SK-N-SH treated with all-trans-retinoic acid at 6 μM for 48 hours (cell line): ENCODE measurements at regions not wholly inside any gene's neighbourhood (a gene's known extent, or its start where the extent isn't known, plus 50 kb on each side); places are given as distances from the start of the nearest gene placed in this dataset.
"Not testable (repeated sequence)": the region's sequence is repeated elsewhere in the genome, so short reads cannot be mapped to it uniquely, and the experiment has no call there.

Experiments
- ATAC-seq: fragments of 200-7000 bp; cut with Tn5 transposase; 3 replicates; pipeline ENCODE4 v1.9.1; 2020; ENCODE audit warnings: mild to moderate bottlenecking, moderate library complexity
- ARNTL ChIP-seq: fragments of 450-650 bp; formaldehyde crosslinking; IDR thresholded peaks from 2 replicates; pipeline ENCODE4 v1.5.0; 2020; ENCODE audit warnings: low read depth, mild to moderate bottlenecking, moderate library complexity, borderline replicate concordance
- BACH2 ChIP-seq: fragments of 250-450 bp; sonication (Bioruptor Pico); IDR thresholded peaks from 2 replicates; pipeline ENCODE4 v1.9.0; 2021; ENCODE audit warnings: mild to moderate bottlenecking, borderline replicate concordance
- CSDC2 ChIP-seq: fragments of 250-450 bp; sonication (Bioruptor Pico); IDR thresholded peaks from 2 replicates; pipeline ENCODE4 v1.5.0; 2020; ENCODE audit warnings: mild to moderate bottlenecking, moderate library complexity
- ESRRG ChIP-seq: fragments of 250-450 bp; sonication (Bioruptor Pico); IDR thresholded peaks from 2 replicates; pipeline ENCODE4 v1.6.1; 2021; ENCODE audit warnings: mild to moderate bottlenecking
- GLIS3 ChIP-seq: fragments of 250-450 bp; sonication (Bioruptor Pico); IDR thresholded peaks from 2 replicates; pipeline ENCODE4 v1.5.0; 2020; ENCODE audit warnings: mild to moderate bottlenecking, moderate library complexity
- ISL1 ChIP-seq: fragments of 250-450 bp; sonication (Bioruptor Pico); IDR thresholded peaks from 2 replicates; pipeline ENCODE4 v2.1.2; 2022; ENCODE audit warnings: mild to moderate bottlenecking, moderate library complexity
- OSR1 ChIP-seq: fragments of 250-450 bp; sonication (Bioruptor Pico); IDR thresholded peaks from 2 replicates; pipeline ENCODE4 v1.8.0; 2022; ENCODE audit warnings: moderate library complexity, mild to moderate bottlenecking, inconsistent platforms
- PPARA ChIP-seq: fragments of 250-450 bp; sonication (Bioruptor Pico); IDR thresholded peaks from 2 replicates; pipeline ENCODE4 v1.5.0; 2020; ENCODE audit warnings: mild to moderate bottlenecking, borderline replicate concordance
- RARB ChIP-seq: fragments of 250-450 bp; sonication (Bioruptor Pico); IDR thresholded peaks from 2 replicates; pipeline ENCODE4 v1.8.0; 2021; ENCODE audit warnings: mild to moderate bottlenecking, moderate library complexity
- SNAI2 ChIP-seq: fragments of 250-450 bp; sonication (Bioruptor Pico); IDR thresholded peaks from 2 replicates; pipeline ENCODE4 v1.5.0; 2020; ENCODE audit warnings: mild to moderate bottlenecking, moderate library complexity
- TCF4 ChIP-seq: fragments of 250-450 bp; sonication (Bioruptor Pico); IDR thresholded peaks from 2 replicates; pipeline ENCODE4 v1.8.0; 2021; ENCODE audit warnings: mild to moderate bottlenecking, moderate library complexity, borderline replicate concordance
- TOX ChIP-seq: fragments of 250-450 bp; sonication (Bioruptor Pico); IDR thresholded peaks from 2 replicates; pipeline ENCODE4 v1.8.0; 2021; ENCODE audit warnings: mild to moderate bottlenecking, moderate library complexity, borderline replicate concordance
- ZC3H10 ChIP-seq: fragments of 250-450 bp; sonication (Bioruptor Pico); IDR thresholded peaks from 2 replicates; pipeline ENCODE4 v1.5.1; 2021; ENCODE audit warnings: mild to moderate bottlenecking, moderate library complexity
- ZFP3 ChIP-seq: fragments of 250-450 bp; sonication (Bioruptor Pico); IDR thresholded peaks from 2 replicates; pipeline ENCODE4 v1.5.0; 2020; ENCODE audit warnings: mild to moderate bottlenecking, moderate library complexity
- ZNF565 ChIP-seq: fragments of 450-650 bp; formaldehyde crosslinking; conservative IDR thresholded peaks from 2 replicates; pipeline ENCODE4 v1.5.0; 2020; ENCODE audit warnings: low read depth, mild to moderate bottlenecking, moderate library complexity
- ZNF8 ChIP-seq: fragments of 450-650 bp; formaldehyde crosslinking; IDR thresholded peaks from 2 replicates; pipeline ENCODE4 v1.5.0; 2020; ENCODE audit warnings: mild to moderate bottlenecking, moderate library complexity
- TF ChIP-seq, protein P1 (sequence below): fragments of 250-450 bp; sonication (Bioruptor Pico); IDR thresholded peaks from 2 replicates; pipeline ENCODE4 v1.8.0; 2021; ENCODE audit warnings: low read depth, mild to moderate bottlenecking, moderate library complexity, borderline replicate concordance
- TF ChIP-seq, protein P2 (sequence below): fragments of 250-450 bp; sonication (Bioruptor Pico); IDR thresholded peaks from 2 replicates; pipeline ENCODE4 v1.8.0; 2020; ENCODE audit warnings: mild to moderate bottlenecking, moderate library complexity, borderline replicate concordance
- TF ChIP-seq, protein P3 (sequence below): fragments of 250-450 bp; sonication (Bioruptor Pico); IDR thresholded peaks from 2 replicates; pipeline ENCODE4 v1.5.0; 2020; ENCODE audit warnings: mild to moderate bottlenecking, moderate library complexity
- TF ChIP-seq, protein P4 (sequence below): fragments of 250-450 bp; sonication (Bioruptor Pico); IDR thresholded peaks from 2 replicates; pipeline ENCODE4 v1.5.1; 2020; ENCODE audit warnings: low read depth, mild to moderate bottlenecking, moderate library complexity

DNA sequence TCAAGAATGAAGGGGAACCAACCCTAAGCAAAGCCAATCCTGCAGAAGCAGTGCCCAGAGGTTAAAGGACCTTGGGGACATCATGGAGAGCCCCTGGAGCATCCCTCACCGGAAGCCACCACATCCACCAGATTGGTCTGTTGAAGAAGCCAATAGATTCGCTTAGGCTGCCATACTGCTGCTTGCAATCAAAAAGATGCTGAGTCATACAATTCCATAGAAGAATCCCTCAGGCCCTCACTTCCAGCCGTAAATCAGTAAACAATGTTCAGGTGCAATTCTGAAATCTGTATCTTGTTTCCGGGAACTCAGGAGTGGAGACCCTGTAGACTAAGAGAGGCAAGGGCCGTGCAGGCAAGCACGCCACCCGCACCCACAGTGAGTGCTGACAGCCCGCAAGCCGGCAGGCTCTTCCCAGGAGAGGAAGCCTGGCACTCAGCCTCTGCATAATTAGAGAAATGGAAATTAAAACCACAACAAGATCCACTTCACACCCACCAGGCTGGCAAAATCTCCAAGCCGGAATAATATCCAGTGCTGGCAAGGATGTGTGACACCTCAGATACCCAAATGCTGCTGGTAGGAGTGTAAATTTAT is 156.4 kb upstream of the FOXD4L5 start:
- ATAC-seq = not testable (repeated sequence)

DNA sequence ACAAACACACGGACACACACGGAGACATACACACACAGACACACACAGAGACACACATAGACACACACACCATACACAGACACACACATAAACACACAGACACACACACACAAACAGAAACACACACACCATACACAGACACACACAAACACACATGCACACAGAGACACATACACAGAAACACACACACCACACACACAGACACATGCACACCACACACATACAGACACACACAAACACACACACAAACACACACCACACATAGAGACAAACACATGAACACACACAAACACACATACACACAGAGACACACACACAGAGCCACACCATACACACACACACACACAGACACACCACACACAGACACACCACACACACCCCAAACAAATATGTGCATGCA is 152.7 kb upstream of the FOXD4L5 start:
- TF ChIP-seq BACH2 (CRISPR knock-in tag) (no peak), ARNTL (CRISPR knock-in tag) (no peak), CSDC2 (CRISPR knock-in tag) (no peak), ZNF565 (CRISPR knock-in tag) (no peak), ZNF8 (CRISPR knock-in tag) (no peak), ZC3H10 (CRISPR knock-in tag) (no peak), SNAI2 (CRISPR knock-in tag) (no peak), TOX (no peak)
- TF ChIP-seq, protein P1, sequence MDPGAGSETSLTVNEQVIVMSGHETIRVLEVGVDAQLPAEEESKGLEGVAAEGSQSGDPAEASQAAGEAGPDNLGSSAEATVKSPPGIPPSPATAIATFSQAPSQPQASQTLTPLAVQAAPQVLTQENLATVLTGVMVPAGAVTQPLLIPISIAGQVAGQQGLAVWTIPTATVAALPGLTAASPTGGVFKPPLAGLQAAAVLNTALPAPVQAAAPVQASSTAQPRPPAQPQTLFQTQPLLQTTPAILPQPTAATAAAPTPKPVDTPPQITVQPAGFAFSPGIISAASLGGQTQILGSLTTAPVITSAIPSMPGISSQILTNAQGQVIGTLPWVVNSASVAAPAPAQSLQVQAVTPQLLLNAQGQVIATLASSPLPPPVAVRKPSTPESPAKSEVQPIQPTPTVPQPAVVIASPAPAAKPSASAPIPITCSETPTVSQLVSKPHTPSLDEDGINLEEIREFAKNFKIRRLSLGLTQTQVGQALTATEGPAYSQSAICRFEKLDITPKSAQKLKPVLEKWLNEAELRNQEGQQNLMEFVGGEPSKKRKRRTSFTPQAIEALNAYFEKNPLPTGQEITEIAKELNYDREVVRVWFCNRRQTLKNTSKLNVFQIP = no peak
- TF ChIP-seq, protein P2, sequence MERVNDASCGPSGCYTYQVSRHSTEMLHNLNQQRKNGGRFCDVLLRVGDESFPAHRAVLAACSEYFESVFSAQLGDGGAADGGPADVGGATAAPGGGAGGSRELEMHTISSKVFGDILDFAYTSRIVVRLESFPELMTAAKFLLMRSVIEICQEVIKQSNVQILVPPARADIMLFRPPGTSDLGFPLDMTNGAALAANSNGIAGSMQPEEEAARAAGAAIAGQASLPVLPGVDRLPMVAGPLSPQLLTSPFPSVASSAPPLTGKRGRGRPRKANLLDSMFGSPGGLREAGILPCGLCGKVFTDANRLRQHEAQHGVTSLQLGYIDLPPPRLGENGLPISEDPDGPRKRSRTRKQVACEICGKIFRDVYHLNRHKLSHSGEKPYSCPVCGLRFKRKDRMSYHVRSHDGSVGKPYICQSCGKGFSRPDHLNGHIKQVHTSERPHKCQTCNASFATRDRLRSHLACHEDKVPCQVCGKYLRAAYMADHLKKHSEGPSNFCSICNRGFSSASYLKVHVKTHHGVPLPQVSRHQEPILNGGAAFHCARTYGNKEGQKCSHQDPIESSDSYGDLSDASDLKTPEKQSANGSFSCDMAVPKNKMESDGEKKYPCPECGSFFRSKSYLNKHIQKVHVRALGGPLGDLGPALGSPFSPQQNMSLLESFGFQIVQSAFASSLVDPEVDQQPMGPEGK (CRISPR knock-in tag) = no peak
- TF ChIP-seq, all 23 proteins: peak for 0
- ATAC-seq = no peak

DNA sequence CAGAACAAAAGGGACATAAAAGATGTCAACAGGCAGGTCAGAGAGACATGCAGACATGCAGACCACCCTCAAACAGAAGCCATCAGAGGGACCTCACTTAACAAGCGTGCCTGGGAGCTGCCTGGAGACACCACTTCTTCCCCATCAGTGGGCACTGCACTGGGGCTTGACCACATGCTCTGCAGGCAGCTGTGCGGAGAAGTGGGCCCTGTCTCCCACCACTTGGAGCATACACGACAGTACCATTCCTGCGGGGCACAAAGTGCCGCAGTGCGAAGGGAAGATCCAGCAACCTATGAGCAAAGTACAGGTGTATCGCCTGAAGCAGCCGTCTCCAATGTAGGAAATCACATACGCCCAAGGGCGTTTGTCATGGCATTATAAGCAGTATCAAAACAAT is 150.5 kb upstream of the FOXD4L5 start:
- no peak for ATAC-seq
- no peak for TF ChIP-seq ZNF8 (CRISPR knock-in tag)
- TF ChIP-seq, protein P3, sequence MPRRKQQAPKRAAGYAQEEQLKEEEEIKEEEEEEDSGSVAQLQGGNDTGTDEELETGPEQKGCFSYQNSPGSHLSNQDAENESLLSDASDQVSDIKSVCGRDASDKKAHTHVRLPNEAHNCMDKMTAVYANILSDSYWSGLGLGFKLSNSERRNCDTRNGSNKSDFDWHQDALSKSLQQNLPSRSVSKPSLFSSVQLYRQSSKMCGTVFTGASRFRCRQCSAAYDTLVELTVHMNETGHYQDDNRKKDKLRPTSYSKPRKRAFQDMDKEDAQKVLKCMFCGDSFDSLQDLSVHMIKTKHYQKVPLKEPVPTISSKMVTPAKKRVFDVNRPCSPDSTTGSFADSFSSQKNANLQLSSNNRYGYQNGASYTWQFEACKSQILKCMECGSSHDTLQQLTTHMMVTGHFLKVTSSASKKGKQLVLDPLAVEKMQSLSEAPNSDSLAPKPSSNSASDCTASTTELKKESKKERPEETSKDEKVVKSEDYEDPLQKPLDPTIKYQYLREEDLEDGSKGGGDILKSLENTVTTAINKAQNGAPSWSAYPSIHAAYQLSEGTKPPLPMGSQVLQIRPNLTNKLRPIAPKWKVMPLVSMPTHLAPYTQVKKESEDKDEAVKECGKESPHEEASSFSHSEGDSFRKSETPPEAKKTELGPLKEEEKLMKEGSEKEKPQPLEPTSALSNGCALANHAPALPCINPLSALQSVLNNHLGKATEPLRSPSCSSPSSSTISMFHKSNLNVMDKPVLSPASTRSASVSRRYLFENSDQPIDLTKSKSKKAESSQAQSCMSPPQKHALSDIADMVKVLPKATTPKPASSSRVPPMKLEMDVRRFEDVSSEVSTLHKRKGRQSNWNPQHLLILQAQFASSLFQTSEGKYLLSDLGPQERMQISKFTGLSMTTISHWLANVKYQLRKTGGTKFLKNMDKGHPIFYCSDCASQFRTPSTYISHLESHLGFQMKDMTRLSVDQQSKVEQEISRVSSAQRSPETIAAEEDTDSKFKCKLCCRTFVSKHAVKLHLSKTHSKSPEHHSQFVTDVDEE (CRISPR knock-in tag) = no peak
- TF ChIP-seq ESRRG (CRISPR knock-in tag) = no peak
- TF ChIP-seq GLIS3 = no peak
- TF ChIP-seq RARB (CRISPR knock-in tag) = no peak
- TF ChIP-seq PPARA (CRISPR knock-in tag) = no peak
- no peak for TF ChIP-seq SNAI2 (CRISPR knock-in tag)
- TF ChIP-seq TCF4 (CRISPR knock-in tag) = no peak
- no peak for TF ChIP-seq OSR1
- no peak for TF ChIP-seq CSDC2 (CRISPR knock-in tag)
- TF ChIP-seq, protein P1 = no peak
- TF ChIP-seq ISL1 (CRISPR knock-in tag) = no peak

DNA sequence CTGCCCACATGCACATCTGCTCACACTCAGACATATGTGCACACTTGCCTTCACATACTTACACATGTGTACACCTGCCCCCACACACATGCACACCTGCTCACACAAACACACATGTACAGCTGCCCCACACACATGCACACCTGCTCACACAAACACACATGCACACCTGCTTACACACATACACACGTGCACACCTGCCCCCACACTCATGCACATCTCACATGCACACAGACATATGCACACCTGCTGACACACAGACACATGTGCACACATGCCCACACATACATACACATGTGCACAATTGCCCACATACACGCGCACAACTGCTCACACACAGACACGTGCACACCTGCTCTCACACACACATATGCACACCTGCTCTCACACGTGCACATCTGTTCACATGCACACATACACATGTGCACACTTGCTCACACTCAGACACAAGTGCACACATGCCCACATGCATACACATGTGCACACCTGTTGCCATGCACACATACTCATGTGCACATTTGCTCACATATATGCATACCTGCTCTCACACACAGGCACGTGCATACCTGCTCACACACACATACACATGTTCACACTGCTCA is 147.8 kb upstream of the FOXD4L5 start:
- no peak for ATAC-seq
- TF ChIP-seq ISL1 (CRISPR knock-in tag) = no peak
- TF ChIP-seq TOX = no peak
- no peak for TF ChIP-seq TCF4 (CRISPR knock-in tag)
- TF ChIP-seq ZNF8 (CRISPR knock-in tag) = no peak
- no peak for TF ChIP-seq ZFP3 (CRISPR knock-in tag)
- TF ChIP-seq SNAI2 (CRISPR knock-in tag) = no peak
- TF ChIP-seq, protein P4, sequence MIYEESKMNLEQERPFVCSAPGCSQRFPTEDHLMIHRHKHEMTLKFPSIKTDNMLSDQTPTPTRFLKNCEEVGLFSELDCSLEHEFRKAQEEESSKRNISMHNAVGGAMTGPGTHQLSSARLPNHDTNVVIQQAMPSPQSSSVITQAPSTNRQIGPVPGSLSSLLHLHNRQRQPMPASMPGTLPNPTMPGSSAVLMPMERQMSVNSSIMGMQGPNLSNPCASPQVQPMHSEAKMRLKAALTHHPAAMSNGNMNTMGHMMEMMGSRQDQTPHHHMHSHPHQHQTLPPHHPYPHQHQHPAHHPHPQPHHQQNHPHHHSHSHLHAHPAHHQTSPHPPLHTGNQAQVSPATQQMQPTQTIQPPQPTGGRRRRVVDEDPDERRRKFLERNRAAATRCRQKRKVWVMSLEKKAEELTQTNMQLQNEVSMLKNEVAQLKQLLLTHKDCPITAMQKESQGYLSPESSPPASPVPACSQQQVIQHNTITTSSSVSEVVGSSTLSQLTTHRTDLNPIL = no peak
- no peak for TF ChIP-seq RARB (CRISPR knock-in tag)
